Endothelial cell (in vitro differentiated cells): ENCODE measurements at regions not wholly inside any gene's neighbourhood (a gene's known extent, or its start where the extent isn't known, plus 50 kb on each side); places are given as distances from the start of the nearest gene placed in this dataset.

ENCODE experiments used
- DNase-seq: peaks from one replicate; pipeline ENCODE4 v3.0.0; 2021; ENCODE audit warnings: low spot score
- H3K27ac Mint-ChIP-seq: one replicate; pipeline ENCODE4 v1.8.0; 2021; ENCODE audit warnings: mixed read lengths, inconsistent platforms; ENCODE audit not compliant: unreplicated experiment
- H3K27me3 Mint-ChIP-seq: one replicate; pipeline ENCODE4 v1.8.0; 2021; ENCODE audit warnings: mild to moderate bottlenecking, moderate library complexity, mixed read lengths, inconsistent platforms; ENCODE audit not compliant: unreplicated experiment
- H3K36me3 Mint-ChIP-seq: one replicate; pipeline ENCODE4 v1.8.0; 2021; ENCODE audit warnings: mild to moderate bottlenecking, low read depth, mixed read lengths, inconsistent platforms; ENCODE audit not compliant: unreplicated experiment
- H3K4me1 Mint-ChIP-seq: one replicate; pipeline ENCODE4 v1.8.0; 2021; ENCODE audit warnings: mild to moderate bottlenecking, mixed read lengths, inconsistent platforms; ENCODE audit not compliant: unreplicated experiment
- H3K4me3 Mint-ChIP-seq: one replicate; pipeline ENCODE4 v1.8.0; 2021; ENCODE audit warnings: mild to moderate bottlenecking, mixed read lengths, inconsistent platforms; ENCODE audit not compliant: unreplicated experiment
- H3K9me3 Mint-ChIP-seq: one replicate; pipeline ENCODE4 v1.8.0; 2021; ENCODE audit warnings: mixed read lengths, inconsistent platforms; ENCODE audit not compliant: unreplicated experiment
- TF ChIP-seq, protein P1 (sequence below): fragments of 200-600 bp; sonication (generic); IDR thresholded peaks from one replicate; pipeline ENCODE4 v1.5.0; 2021; ENCODE audit warnings: antibody characterized with exemption; ENCODE audit not compliant: unreplicated experiment

DNA sequence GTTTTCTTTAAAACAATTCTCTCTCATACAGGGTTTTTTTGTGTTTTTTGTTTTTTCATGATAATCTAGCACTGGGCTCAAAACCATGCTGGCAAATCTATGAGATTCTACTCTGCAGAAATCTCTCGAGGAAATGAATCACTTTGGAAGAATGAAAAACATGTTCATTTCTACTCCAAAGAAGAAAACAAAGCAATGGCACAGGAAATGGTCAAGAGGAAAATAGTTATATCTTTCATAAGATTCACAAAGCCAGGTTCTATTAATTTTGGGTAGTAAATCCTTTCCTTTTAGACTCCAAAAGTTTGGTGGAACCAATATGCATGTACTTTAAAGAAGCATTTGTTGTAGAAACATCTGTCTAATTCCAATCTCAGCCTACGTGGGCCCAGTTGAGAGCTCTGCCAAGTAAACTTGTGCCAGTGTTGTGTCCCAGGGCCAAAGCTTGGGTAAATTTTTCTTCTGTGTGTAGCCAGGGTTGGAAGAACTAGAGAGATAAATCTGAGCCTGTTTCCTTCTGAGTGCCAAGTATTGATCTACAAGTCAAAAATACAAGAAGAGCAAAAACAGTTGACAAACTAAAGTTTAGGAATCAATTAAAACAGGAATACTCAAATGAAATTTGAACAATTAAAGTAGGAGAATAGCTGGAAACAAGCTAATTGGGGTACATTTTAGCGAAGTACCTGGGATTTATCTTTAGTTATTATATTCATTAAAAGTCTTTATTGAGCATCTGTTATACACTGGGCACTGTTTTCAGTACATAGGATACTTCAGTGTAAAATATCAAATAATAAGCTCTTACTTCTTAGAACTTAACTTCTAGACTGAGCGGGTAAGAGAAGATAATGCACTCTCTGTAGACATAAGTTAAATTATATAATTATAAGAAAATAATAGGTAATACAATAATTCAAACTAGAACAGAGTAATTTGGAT is 657.5 kb upstream of the NECTIN3 start:
- no peak overlapping the region for H3K27ac Mint-ChIP-seq
- no peaks in the 10 kb centered on the region for H3K27me3 Mint-ChIP-seq
- H3K4me1 Mint-ChIP-seq = peaks cover 6% of the 10 kb centered on the region
- DNase-seq = no peak
- H3K9me3 Mint-ChIP-seq = no peaks in the 10 kb centered on the region
- TF ChIP-seq, protein P1, sequence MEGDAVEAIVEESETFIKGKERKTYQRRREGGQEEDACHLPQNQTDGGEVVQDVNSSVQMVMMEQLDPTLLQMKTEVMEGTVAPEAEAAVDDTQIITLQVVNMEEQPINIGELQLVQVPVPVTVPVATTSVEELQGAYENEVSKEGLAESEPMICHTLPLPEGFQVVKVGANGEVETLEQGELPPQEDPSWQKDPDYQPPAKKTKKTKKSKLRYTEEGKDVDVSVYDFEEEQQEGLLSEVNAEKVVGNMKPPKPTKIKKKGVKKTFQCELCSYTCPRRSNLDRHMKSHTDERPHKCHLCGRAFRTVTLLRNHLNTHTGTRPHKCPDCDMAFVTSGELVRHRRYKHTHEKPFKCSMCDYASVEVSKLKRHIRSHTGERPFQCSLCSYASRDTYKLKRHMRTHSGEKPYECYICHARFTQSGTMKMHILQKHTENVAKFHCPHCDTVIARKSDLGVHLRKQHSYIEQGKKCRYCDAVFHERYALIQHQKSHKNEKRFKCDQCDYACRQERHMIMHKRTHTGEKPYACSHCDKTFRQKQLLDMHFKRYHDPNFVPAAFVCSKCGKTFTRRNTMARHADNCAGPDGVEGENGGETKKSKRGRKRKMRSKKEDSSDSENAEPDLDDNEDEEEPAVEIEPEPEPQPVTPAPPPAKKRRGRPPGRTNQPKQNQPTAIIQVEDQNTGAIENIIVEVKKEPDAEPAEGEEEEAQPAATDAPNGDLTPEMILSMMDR = no peak
- H3K4me3 Mint-ChIP-seq = no peak overlapping the region
- H3K36me3 Mint-ChIP-seq = no peaks in the 10 kb centered on the region

DNA sequence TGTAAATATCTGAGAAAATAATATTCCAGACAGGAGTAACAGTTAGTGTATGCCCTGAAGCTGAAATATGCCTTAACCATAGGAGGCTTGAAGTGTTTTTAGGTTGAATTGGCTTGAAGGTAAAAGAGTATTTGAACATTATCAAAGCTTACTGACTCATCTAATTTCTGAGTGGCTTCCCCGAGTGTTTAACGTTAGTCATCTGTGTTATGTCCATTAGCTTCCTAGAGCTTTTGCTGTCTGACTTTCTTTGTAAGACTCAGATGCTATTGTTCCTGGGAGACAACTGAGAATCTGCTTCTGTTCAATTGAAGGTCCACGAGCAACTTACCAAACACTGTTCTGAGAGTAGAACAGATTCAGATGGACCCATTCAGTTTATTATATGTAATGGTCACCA is 656.8 kb upstream of the NECTIN3 start:
- no peak for DNase-seq
- no peaks in the 10 kb centered on the region for H3K36me3 Mint-ChIP-seq
- H3K4me1 Mint-ChIP-seq = peaks cover 6% of the 10 kb centered on the region
- no peaks in the 10 kb centered on the region for H3K9me3 Mint-ChIP-seq
- no peak overlapping the region for H3K4me3 Mint-ChIP-seq
- no peak overlapping the region for H3K27ac Mint-ChIP-seq
- no peaks in the 10 kb centered on the region for H3K27me3 Mint-ChIP-seq
- TF ChIP-seq, protein P1 = no peak

DNA sequence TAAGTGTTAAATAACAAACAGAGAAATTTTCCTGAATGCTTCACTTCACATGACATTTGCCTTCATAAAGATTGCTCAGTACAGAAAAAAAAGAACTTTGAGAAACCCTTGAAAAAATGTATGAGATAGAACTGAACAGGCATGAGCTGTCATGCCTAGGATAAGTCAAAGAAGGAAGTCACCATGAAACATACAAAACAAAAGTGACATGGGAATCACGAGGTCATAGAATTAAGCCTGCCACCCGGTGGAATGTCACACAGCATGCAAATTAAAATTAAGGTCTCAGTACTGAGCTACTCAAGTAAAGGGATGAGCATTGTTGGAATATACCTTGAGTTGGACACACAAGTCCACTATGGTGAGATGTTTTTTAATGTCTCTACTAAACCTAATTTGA is 652.5 kb upstream of the NECTIN3 start:
- no peak for DNase-seq
- TF ChIP-seq, protein P1 = no peak
- Mint-ChIP-seq H3K27me3 (no peaks in the 10 kb centered on the region), H3K9me3 (no peaks in the 10 kb centered on the region), H3K4me3 (no peak overlapping the region), H3K4me1 (peaks cover 1% of the 10 kb centered on the region), H3K27ac (no peak overlapping the region), H3K36me3 (no peaks in the 10 kb centered on the region)

DNA sequence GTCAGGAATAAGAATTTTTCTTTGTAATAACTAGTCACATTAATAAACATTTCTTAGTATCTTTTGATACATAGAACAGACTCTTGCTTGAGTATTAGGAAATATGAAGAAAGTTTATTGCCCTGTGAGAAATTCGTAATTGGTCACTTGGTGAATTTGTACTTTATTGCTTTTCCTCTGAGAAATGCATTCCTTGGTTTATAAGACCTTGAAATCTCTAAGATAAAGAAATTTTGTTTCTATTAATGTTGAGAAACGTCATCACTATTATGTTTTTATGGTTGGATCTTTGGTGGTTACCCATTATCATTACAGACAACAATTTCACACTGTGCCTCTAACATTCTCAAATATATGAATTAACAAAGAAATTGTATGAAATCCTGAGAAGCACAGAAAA is 652.0 kb upstream of the NECTIN3 start:
- TF ChIP-seq, protein P1 = no peak
- no peaks in the 10 kb centered on the region for H3K36me3 Mint-ChIP-seq
- no peak overlapping the region for H3K27ac Mint-ChIP-seq
- no peaks in the 10 kb centered on the region for H3K9me3 Mint-ChIP-seq
- no peak for DNase-seq
- no peak overlapping the region for H3K4me3 Mint-ChIP-seq
- no peaks in the 10 kb centered on the region for H3K27me3 Mint-ChIP-seq
- no peaks in the 10 kb centered on the region for H3K4me1 Mint-ChIP-seq

DNA sequence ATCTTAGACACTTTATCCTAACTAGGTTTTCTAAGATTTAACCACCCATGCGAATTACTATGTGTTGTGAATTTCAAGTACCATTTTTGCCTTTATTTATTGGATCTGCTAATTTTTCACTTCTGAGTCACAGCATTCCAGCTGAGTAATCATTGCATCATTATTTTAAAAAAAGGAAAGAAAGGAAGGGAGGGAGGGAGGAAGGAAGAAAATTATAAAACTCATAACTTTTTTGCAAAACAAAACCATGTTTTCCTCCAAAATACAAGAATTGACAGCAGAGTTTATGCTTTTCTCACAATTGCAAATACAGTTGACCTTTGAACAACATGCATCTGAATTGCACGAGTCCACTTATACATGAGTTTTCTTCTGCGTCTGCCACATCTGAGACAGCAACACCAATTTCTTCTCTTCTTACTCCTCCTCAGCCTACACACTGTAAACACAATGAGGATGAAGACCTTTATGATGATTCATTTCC is 651.4 kb upstream of the NECTIN3 start:
- TF ChIP-seq, protein P1 = no peak
- Mint-ChIP-seq H3K4me3 (no peak overlapping the region), H3K27me3 (no peaks in the 10 kb centered on the region), H3K36me3 (no peaks in the 10 kb centered on the region), H3K27ac (no peak overlapping the region), H3K9me3 (no peaks in the 10 kb centered on the region), H3K4me1 (no peaks in the 10 kb centered on the region)
- DNase-seq = no peak
